Activated CD4-positive, alpha-beta T cell treated with anti-CD3 and anti-CD28 coated beads, Interleukin-2, amount 50 U/mL, for 24 hours (primary cell): ENCODE measurements at regions not wholly inside any gene's neighbourhood (a gene's known extent, or its start where the extent isn't known, plus 50 kb on each side); places are given as distances from the start of the nearest gene placed in this dataset.
"Not testable (repeated sequence)": the region's sequence is repeated elsewhere in the genome, so short reads cannot be mapped to it uniquely, and the experiment has no call there.

Source experiments
- DNase-seq, 2 donors: peaks; one replicate each; pipeline ENCODE4 v3.0.0-alpha.2; 2020; ENCODE audit warnings: low read depth in 1 of 2, low spot score in 1 of 2

DNA sequence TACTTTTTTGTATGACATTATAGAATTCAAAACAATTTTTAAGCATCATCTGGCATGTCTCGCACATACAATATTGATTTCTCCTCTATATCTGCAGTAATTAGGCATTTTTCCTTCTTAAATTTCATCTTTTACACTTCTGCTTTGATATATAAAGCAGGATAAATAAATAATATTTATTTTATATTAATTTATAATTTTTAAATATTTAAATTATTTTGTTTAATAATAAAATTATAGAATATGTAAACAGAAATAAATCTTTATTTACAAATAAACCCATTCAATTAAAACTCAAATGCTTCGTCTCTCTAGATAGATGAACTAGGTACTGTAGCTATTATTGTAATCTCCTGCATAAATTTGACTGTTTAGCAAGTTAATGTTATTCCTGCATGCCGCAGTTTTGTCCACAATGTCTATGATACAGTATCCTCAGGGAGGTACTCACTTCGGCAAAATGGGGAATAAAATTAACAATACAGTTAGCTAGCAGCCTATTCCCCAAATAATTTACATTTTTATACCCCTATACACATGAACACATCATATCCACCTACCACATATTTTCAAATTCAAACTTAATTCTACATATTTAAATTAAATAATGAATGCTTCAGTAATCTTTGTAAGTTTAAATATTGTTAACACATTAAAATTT lies 473.6 kb upstream of the SLC10A2 start:
- no peak for DNase-seq

DNA sequence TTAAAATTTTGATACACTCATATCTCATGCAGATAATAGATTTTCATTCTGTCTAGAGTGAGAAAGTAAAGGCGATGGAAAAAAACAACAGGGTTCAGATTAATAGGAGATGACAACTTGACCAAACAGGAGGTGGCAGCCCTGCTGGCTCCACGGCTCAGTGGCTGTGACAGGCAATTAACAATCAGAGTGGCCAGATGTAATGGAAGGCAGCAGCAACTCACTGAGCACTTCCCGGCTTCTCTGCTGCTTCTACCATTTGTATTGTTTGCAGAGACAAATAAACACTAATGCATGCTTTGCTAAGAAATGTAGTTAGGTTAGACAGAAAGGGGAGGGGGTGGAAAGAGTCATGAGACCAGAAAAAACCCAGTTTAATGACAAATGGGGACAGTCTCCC lies 473.0 kb upstream of the SLC10A2 start:
- DNase-seq: no peak

DNA sequence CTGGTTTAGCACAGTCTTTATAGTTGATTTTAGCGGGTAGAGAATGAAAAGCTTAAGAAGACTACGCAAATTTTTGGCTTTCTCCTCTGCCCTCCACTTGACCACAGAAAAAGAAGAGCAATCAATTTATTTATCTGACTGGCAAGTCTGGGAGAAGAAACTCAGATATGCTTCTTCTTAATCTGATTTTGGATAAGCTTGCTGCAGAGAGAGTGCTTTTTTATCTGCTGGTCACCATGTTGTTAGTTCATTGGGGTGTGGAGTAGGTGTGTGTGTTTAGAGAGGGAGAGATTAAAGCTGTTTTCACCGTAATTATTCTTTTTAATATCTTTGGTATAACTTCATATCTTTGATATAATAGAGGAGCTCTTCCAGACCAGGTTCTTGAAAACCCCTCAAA lies 471.4 kb upstream of the SLC10A2 start:
- DNase-seq: no peak

GRCh38 chr13:103531278-103531677 lies 465.1 kb upstream of the SLC10A2 start:
- no peak for DNase-seq

- no peak for DNase-seq
Observed at GRCh38 chr13:103528437-103528836, 462.2 kb upstream of the SLC10A2 start.

GRCh38 chr13:103525530-103525929 lies 459.3 kb upstream of the SLC10A2 start:
- DNase-seq: no peak

- no peak for DNase-seq
Observed at GRCh38 chr13:103523858-103524257, 457.6 kb upstream of the SLC10A2 start.

DNA sequence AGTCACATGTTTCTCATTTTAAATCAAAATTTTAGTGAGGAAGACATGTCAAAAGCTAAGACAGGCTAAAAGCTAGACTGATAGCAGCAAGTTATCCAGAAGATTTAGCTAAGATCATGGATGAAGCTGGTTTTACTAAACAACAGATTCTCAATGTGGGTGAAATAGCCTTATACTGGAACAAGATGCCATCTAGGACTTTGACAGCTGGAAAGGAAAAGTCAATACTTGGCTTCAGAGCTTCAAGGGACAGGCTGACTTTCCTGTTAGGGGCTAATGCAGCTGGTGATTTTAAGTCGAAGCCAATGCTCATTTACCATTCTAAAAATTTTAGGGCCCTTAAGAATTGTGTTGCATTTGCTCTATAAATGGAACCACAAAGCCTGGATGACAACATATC lies 455.3 kb upstream of the SLC10A2 start:
- DNase-seq: no peak

GRCh38 chr13:103517768-103518102 lies 451.5 kb upstream of the SLC10A2 start:
- no peak for DNase-seq

- DNase-seq: no peak
Observed at GRCh38 chr13:103517066-103517767, 451.0 kb upstream of the SLC10A2 start.

DNA sequence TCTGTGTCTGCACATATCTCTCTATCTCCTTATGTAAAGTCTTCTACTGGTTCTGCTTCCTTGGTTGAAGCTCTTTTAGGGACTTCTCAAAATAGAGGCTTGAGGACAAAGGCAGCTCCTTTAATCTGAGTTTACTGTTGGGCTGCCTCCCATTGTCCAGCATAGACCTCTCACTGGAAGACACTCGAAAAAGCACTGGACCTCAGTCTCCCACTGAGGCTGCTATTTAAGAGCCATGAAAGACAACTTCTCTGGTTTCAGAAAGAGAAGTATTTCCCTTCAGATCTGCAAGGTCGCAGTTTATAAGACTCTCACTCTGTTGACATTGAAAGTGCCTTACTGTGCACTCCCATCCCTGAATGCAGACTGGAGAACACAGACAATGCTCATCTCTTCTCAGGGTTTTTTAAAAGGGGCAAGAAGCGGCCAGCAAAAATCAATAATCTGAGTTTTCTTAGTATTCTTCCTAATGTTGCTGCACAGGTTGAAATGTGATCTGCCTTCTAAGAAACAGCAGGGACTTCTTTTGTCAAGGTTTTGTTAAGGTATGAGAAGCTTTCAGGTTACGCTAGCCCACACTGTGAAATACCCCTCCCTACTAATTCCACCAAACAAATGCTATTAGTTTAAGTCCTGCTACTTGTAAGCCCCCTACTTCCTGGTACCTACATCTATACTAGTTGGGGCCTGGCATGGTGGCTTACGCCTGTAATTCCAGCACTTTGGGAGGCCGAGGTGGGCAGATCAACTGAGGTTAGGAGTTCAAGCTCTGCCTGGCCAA lies 450.0 kb upstream of the SLC10A2 start:
- DNase-seq: no peak

- DNase-seq: no peak
Observed at GRCh38 chr13:103515410-103515809, 449.2 kb upstream of the SLC10A2 start.

- no peak for DNase-seq
Observed at GRCh38 chr13:103514619-103515018, 448.4 kb upstream of the SLC10A2 start.

DNA sequence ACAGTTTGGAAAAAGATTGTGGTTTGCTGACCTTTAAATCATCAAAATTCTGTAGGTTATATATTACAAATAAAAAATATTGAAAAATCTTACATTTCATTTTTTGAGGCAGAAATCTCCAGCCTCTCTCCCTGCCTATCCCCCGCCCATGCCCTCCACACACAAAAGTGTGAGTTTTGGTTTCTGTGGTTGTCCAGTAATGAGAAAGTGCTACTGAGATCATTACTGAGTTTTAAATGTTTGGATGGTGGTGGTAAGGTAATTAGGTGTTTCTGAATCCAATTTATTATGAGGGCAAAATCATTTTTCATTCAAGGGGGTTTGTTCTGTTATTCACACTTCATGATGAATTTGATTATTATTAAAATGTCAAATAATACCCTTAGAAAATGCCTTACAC lies 448.0 kb upstream of the SLC10A2 start:
- no peak for DNase-seq

DNA sequence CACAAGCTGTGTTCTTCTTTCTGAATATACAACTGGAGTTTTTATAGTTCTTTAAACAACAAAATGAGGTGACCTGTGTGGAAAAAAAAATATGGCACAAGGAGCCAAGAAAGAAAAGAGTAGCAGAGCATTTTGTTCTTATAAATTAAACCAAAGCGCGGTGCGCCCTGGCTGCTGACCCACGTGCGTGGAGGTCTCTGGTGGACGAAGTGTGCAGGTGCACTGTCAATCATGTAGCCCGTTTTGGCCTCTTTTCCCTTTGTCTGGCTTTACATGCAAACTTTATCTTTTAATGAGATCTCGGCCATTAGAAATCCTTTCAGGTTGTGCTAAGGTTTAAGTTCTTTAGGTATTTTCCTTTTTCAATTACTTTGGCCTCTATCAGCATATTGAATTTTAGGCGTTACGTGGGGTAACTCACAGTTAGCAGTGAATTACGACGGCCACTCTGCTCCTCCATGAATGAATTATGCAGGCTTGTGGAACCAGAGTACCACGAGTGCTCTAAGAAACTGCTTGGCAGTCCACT lies 443.9 kb upstream of the SLC10A2 start:
- DNase-seq: no peak

GRCh38 chr13:103497404-103497803 lies 431.2 kb upstream of the SLC10A2 start:
- no peak for DNase-seq

DNA sequence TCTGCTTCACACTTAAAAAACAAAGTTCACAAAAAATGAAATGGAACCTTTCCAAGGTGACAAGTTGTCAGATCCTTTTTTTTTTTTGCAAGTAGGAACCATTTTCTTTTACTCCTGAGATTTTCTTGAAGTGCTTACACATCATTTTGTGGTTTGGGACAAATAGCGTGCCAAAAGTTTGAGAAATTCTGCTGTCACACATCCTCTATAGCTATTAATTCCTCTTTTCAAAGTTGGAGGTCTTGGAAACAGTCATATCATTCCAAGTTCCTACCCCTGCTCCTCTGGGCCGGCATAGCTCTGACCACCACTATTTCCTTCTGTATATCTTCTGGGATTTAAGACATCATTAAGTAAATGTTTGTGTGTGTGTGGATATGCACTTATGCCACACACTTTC lies 421.6 kb upstream of the SLC10A2 start:
- DNase-seq: no peak

GRCh38 chr13:103473081-103473480 lies 406.9 kb upstream of the SLC10A2 start:
- no peak for DNase-seq

- DNase-seq: no peak
Observed at GRCh38 chr13:103471896-103472295, 405.7 kb upstream of the SLC10A2 start.

- no peak for DNase-seq
Observed at GRCh38 chr13:103469771-103470170, 403.6 kb upstream of the SLC10A2 start.

DNA sequence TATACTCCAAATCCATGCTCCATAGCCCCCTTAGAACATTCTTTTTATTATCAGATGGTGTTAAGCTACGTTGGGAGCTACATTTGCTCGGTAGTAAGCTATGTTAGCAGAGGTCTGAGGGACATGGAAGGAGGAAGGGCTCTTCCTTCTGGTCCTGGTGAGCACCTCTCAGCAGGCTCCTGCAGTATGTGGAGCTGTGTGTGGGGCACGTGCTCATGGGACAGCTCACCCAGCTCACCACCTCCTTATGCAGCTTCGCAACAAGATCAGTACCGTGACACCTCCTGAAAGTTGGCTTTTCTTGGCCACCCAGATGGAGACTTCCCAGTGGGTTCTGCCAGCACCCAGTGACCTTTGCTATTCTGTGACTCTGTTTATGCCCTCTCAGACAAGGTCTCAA lies 400.5 kb upstream of the SLC10A2 start:
- DNase-seq: no peak

DNA sequence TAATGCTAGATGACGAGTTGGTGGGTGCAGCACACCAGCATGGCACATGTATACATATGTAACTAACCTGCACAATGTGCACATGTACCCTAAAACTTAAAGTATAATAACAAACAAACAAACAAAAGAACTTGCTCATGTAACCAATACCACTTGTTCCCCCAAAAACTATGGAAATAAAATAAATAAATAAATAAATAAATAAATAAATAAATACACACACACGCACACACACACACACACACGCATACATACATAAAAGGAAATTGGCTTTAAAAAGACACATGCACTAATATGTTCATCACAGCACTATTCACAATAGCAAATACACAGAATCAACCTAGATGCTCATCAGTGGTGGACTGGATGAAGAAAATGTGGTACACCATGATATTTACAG lies 394.0 kb upstream of the SLC10A2 start:
- not testable (repeated sequence) for DNase-seq
